Epidermal melanocyte (primary cell): ENCODE measurements at regions not wholly inside any gene's neighbourhood (a gene's known extent, or its start where the extent isn't known, plus 50 kb on each side); places are given as distances from the start of the nearest gene placed in this dataset.
"Not testable (repeated sequence)": the region's sequence is repeated elsewhere in the genome, so short reads cannot be mapped to it uniquely, and the experiment has no call there.

Experiments used
- DNase-seq: peaks from one replicate; pipeline ENCODE4 v3.0.0; 2011; ENCODE audit warnings: low spot score; ENCODE audit not compliant: insufficient read length

DNA sequence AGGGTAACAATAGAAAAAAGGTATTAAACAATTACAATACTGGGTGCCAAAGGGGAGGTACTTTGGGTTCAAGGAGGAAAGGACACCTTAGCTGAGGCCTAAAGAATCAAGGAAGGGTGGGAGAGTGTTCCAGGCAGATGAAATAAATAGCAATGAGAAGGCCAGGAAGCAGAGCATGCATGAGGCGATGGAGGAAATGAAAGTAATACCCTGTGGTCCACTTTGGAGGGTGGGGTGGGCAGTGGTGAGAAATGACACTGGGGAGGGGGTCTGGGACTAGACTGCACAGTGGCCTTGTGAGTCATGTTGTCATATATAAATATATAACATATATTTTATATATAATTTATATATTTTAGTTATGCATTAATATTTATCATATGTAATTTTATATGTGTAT, 55.9 kb downstream of the BHLHE40 start:
- DNase-seq = no peak

DNA sequence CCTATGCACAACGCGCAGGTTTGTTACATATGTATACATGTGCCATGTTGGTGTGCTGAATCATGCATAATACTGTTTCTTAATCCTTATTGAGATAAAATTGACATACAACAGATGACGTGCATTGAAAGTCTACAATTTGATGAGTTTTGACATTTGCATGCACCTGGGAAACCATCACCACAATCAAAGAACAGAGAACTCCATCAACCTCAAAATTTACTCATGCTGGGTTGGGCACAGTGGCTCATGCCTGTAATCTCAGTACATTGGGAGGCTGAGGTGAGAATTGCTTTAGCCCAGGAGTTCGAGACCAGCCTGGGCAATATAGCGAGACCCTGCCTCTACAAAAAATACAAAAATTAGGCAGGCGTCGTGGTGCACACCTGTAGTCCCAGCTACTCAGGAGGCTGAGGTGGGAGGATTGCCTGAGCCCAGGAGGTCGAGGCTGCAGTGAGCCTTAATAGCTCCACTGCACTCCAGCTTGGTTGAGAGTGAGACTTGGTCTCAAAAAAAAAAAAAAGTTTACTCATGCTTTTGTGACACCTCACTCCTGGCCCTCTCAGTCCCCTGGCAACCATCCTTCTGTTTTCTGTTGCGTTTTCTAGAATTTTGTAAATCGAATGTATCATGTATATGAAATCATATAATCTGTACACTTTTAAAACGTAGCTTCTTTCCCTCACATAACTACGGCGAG, 56.6 kb downstream of the BHLHE40 start:
- DNase-seq = no peak

DNA sequence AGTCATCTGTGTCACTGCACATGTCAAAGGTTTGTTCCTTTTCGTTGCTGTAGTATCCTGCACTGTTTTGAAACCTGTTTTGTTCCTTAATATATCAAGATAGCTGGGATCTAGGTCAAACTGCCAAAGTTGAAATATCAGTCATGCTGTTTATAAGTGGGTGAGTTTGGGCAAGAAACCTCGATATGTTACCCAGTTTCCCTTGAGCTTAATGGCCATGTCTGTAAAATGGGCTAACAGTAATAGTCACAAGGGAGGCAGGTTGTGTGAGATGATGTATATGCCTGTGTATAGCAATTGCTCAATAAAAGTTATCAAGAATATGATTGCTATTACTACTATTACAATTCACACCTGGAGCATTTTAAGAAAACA, 57.1 kb downstream of the BHLHE40 start:
- no peak for DNase-seq

DNA sequence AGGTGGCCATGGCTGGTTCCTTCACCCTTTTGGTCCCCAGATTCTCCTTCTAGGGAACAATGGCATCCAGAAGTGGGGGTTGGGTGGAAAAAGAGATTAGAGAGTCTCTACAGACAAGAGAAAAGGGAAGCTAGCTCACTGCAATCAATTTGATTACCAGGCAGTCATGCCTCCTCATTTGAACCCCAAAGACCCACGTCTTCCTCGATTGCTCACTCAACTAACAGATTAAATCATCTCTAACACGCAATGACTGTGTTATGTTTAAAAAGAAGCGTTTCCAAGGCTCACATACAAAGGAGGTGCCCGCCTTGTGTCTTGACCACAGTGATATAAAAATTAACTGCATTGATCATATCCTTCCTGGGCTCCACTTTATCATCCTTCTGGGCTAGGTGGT, 57.6 kb downstream of the BHLHE40 start:
- no peak for DNase-seq

DNA sequence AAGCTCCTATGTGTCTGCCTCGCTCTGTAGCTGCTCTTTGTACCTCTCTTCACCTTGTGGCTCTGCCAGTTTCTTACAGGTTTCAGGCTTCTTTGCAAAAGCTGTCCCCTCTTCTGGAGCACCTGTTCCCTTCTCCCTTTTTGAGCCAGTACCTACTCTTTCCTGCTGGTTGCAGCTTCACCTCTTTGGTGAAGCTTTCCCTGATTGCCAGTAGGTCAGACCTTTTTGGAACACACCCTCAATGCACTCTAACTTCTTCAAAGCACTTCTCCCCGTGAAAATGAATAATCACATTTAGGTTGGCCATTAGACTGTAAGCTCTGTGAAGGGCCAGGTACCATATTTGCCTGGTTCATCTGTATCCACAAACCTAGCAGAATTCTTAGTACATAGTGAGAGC, 60.3 kb downstream of the BHLHE40 start:
- no peak for DNase-seq

DNA sequence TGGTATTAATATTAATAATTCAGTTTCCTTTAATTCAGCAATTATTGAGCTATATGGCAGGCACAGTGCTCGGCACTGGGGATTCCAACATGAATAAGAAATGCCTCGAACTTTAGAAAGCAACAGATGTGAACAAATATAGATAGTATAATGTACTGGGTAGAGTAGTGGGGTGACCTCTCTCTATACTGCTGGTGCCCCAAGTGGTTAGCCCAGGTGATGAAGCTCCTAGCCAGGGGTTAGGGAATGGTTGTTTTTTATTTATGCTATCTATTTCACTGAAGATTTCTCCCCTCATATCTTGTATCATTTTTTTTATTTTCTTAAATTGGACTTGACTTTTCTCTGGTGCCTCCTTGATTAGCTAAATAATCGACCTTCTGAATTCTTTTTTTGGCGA, 62.1 kb downstream of the BHLHE40 start:
- no peak for DNase-seq

DNA sequence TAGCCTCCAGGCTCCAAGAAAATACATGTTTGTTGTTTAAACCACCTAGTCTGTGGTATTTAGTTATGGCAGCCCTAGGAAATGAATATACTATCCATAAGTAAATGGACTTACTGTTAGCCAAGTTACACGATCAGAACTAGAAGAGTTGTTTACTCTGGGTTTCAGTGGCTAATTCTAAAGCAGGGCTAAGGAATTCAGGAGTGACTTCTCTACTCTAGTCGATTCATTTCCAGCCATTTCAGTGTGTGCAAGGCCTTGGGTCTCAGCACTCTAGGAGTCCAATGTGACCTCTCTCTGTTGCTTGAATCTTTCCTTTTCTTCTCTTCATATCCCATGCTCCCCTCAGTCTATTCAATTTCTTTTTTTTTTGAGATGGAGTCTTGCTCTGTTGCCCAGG, 66.7 kb downstream of the BHLHE40 start:
- no peak for DNase-seq

DNA sequence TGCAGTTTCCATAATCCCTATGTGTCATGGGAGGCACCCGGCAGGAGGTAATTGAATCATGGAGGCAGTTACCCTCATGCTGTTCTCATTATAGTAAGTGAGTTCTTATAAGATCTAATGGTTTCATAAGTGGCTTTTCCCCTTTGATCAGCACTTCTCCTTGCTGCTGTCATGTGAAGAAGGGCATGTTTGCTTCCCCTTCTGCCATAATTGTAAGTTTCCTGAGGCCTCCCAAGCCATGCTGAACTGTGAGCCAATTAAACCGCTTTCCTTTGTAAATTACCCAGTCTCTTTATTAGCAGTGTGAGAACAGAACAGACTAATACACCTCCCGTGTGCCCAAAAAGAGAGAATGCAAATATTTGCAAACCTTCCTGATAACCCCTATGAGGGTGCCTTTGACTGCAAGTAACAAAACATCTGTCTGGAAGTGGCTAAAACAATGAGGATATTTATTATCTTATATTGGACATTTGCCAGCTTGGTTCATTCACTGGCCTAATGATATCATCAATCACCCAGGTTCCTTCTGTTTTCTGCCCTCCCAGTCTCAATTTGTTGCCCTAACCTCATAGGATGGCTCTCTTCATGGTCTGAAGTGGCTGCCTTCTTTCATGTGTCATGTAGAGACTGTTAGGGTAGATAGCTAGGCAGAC, 68.7 kb downstream of the BHLHE40 start:
- no peak for DNase-seq

DNA sequence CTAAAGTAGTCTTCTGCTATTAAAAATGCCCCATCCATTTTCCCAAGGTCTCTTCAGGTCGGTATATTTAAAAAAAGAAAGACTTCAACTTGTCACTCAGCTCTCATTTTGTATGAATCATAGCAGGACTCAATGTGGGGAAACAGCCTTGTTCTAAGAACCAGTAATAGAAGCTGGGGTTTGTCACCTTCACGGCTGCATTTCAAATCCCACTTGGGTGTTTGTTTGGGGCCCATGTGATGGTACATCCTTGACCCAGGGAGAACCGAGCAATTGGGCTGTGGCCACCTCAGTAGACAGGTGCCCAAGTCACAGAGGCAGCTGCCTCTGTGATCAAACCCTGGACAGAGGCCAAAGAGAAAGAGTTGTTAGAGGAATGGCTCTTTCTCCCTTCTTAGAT, 70.3 kb upstream of the ARL8B start:
- DNase-seq = no peak

DNA sequence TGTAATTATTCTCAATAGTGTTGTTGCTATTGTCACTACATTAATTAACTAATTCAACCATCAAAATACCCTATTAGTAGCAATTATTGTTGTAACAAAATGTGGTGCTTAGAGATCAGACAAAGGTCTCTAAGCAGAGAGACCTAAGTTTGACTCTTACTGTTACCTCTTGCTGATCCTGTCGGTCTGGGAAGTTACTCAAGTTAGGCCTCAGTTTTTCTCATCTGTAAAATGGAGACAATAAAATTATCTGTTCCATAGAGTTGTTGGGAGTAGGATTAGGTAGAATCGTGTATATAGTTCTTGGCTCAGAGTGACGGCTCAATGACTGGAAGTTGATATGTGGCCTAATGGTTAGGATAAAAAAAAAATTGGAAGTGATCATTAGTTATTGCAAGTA, 69.8 kb upstream of the ARL8B start:
- no peak for DNase-seq

DNA sequence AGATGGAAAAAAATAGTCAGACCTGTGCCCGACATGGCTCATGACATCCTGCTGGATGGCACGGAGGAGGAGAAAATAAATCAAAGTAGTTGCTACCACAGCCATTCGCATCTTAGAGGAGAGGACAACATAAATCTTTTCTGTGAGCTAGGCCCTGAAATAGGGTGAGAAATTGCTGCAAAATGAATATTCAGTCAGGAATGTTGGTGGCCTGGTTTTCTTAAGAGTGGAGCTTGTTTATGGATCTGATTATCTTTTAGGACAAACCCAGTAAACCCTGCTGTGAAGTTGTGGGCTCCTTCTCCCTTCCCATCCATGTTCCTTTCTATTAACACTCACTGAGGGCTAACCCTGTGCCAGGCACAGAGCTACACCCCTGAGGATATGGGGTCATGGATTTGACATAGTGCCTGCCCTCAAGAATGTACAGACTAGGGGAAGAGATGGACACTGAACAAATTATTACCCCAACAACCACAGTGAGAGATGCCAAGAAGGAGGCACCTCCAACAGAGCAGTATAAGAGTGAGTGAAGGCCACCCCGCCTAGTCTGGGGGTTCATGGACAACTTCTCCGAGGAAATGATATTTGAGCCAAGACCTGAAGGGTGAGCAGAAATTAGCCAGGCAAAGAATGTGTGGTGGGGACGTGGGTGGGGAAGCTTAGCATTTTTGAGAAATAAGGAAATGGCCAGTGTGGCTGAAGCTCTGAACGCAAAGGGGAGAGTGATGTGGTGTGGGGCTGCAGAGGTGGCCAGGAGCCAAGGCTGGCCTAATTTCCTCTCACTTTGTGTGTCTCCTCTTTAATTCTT, 68.9 kb upstream of the ARL8B start:
- DNase-seq = no peak

DNA sequence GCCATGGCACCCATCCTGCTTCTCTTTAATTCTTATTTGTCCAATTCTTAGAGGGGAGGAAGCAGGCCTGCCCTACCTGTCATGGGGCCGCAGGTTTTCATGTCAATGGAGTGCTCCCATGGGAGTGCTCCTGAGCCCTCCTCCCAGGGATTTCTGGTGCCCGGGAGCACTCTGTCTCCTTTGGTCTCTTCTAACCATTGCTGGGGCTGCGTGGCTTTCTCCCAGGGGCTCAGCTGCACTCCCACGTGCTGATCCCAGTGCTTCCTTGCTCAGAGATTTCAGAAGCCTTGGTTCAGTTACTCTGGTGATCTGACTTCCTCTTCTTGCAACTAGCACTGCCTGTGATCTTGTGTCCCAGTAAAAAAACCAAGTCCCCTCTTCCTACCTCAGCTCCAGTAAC, 68.0 kb upstream of the ARL8B start:
- DNase-seq = no peak

DNA sequence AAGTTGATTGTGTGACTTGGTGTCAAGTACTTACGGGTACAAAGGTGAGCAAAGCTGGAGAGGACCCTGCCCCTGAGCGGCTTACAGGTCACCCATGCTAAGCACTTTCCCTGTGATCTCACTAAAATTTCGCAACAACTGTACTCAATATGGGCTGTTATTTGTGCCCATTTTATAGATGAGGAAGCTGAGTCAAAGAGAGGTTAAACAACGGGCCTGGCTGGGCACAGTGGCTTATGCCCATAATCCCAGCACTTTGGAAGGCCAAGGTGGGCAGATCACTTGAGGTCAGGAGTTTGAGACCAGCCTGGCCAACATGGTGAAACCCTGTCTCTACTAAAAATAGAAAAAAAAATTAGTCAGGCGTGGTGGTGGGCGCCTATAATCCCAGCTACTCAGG, 67.5 kb upstream of the ARL8B start:
- DNase-seq = not testable (repeated sequence)

DNA sequence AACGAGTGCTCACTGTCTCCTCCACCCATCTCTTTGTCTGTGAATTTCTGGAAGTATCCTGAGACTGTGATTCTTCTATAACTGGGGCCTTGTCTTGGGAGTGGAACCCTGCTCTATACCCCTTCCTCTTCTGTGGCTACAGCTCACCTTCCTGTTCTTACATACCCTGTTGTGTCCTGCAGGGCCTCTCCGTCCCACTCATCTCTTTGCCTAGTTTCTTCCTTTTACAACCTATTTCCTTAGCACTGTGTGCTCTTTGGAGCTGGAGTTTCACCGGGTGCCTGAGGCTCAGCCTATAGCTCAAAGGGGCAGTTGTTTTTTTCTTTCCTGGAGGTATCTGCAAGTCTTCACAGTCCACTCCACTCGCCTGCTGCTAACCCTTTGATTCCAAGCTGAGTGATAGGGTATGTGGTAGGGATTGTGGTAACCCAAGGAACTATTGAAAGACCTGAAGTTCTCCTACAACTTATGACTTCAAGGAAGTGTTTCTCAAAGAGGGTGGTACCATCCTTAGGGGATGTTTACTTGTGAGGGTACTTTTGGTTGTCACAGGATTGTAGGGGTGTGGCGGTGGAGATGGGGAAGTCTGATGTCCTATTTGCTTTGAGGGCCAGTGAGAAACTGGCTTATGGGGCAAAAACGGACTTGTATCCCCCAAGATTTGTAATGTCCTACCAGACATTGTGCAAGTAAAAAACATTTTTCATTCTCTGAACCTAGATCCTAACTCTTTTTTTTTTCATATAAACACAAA, 66.6 kb upstream of the ARL8B start:
- no peak for DNase-seq

DNA sequence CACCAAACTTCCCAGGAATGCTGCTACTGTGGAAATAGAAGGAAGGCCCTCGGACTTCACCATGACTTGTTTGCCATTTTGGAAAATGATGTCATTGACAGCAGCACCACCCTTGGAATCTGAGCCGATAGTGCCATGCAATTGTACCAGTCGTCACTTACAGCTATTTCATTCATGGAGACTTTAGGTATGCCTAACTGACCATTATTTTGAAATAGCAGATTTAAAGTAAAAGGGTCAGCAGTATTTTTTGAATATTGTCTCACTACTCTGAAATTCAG, 66.0 kb upstream of the ARL8B start:
- DNase-seq = no peak

DNA sequence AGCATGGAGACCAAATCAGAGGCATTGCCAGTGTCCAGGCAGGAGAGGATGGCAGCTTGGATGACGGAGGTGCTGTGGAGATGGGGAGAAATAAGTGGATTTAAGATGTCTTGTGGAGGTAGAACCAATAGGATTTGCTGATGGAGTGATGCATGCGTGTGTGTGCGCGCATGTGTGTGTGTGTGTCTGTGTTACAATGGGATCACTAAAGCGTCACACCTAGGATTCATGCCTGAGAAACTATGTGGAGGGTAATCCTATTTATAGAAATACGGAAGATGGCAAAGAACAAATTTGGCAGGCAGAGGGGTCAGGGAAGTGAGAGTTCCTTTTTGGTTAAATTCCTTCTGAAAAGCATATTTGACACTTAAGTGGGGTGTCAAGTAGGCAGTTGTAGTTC, 64.8 kb upstream of the ARL8B start:
- no peak for DNase-seq

DNA sequence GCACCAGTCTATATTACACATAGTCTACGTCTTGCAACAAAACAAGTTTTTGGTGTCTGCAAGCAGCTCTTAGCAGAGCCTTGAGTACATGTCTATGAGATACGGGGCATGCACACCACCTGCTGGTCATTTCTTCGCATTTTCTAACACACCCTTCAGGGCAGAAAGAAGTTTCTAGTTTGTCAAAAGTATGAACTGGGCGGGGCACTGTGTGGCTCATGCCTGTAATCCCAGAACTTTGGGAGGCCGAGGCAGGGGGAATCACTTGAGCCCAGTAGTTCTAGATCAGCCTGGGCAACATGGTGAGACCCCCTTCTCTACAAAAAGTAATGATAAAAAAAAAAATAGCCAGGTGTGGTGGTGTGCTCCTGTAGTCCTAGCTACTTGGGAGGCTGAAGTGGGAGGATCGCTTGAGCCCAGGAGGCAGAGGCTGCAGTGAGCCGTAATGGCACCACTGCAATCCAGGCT, 64.2 kb upstream of the ARL8B start:
- DNase-seq = peak; percentile 45

DNA sequence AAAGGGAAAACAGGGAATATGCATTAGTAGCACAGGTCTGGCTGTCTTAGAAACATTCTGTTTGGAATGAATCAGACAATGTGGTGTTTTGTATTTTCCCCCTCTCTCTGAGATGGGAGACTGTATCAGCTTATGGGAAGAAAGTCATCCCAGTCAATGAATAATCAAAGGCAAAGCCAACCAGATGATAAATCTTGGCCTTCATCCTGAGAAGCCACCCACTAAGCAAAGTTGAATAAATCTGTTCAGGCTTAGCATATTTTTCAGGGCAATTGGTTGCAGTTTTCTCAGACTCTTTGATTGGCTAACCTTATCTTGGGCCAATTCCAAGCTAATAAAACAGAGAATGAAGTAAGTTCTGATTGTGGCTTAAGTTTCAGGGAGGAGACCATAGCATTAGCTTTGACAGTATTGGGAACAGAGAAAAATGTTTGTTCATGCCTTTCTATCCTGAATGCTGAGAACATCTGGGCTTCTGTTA, 63.6 kb upstream of the ARL8B start:
- peak; percentile 53 for DNase-seq

DNA sequence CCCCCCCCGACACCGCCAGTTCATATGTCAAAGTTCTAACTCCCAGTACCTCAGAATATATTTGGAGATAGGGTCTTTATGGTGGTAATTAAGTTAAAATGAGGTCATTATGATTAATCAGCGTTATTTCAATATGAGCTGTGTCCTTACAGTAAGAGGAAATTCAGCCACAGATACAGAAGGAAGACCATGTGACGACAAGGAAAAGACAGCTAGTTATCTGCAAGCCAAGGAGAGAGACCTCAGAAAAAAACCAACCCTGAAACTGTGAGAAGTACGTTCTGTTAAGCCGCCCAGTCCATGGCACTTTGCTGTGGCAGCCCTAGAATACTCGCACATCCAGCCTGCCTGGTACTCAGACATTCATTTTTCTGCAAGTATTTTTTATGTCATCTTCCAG, 62.3 kb upstream of the ARL8B start:
- DNase-seq = no peak

DNA sequence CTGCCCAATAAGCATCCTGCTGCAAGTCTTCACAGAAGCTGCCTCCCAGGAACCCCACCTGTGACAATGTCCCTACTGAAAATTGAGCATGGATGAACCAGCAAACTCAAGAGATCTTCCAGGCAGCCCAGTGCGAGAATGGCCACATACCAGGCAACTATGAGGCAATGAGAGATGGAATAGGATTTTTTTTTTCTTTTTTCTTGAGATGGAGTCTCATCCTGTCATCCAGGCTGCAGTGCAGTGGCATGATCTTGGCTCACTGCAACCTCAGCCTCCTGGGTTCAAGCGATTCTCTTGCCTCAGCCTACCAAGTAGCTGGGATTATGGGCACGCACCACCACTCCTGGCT, 60.9 kb upstream of the ARL8B start:
- DNase-seq = no peak

DNA sequence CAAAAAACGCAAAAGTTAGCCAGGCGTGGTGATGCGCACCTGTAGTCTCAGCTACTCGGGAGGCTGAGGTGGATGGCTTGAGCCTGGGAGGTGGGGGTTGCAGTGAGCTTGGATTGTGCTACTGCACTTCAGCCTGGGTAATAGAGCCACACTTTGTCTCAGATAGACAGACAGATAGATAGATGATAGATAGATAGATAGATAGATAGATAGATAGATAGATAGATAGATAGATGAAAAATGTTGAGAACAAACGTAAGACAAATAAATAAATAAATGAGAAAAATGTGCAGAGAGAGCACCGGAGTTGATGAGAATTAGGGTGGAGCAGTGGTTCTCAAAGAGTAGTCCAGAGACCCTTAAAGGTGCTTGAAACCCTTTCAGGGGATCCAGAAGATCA, 58.4 kb upstream of the ARL8B start:
- DNase-seq = no peak

DNA sequence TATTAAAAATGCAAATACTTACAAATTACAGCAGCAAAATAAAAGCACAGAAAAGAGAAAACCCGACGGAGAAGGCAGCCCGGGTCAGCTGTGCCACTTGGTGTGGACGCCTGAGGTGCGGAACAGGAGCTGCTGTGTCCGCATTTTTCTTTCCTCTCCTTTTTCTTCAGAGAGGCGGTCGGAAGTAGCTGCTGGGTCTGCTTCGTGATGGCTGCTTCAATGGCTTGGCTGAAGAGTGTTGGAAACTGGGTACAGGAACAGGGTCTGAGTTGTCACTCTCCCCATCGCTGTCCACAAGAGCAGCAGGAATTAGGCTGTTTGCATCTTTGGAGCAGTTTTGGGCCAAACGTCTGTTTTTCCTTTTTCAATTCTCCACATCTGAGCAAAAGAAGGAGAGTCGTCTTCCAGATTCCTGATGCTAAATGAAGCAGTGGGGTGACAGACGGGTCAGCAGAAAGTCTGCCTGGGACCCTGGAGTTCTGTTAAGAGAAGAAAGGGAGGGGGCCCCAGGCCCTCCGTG, 53.5 kb upstream of the ARL8B start:
- DNase-seq = no peak
